ENCODE measurements at regions not wholly inside any gene's neighbourhood (a gene's known extent, or its start where the extent isn't known, plus 50 kb on each side); places are given as distances from the start of the nearest gene placed in this dataset.
A peak's percentile ranks its signal among the peaks of the same experiment; 100 is the strongest.

DNA sequence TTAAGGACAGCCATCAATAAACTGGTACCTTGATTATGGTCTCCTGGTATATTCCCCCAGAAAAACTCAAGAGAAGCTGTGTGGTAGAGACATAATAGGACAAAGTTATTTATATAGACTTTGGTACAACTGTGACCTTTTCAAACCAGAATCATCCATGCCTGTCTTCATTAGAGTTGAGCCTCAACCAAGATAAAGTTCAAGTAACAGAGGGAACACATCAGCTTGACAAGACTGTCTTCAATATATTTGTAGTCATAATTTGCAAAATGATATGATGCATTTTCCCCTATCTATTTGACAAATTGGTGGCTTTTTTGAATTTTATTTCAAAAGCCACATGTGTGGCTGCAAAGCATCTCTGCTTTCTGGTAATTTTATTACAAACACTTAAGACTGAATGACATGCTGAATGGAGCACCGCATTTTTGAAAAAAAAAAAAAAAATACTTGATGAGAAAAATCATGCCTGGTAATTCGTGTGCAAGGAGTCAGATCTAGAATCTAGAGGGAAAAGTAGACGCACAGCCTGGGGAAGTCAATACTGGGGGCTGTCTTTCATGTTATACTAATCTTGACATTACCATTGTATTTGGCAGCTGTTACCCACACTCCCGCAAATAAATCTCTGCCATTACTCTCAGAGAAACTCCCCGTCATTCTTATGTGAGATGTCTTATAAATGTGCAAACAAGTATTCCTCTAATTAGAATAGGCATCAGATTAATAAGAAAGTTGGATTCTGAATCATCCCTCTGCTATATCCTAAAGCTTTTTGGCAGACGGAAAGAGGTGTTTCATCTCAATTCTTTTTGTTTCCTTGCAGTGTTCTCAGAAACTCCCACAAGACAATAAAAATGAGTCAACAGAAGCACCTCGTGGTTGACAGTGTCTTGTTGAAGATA, 554.8 kb upstream of the CBLB start:
- no peak for ATAC-seq (ENCODE audit: insufficient number of reproducible peaks, low FRiP score, low read depth)
- H3K27ac ChIP-seq = no peak overlapping the region

GRCh38 chr3:106425026-106425425, 556.2 kb upstream of the CBLB start:
- no peak for ATAC-seq (ENCODE audit: insufficient number of reproducible peaks, low FRiP score, low read depth)
- no peak for TF ChIP-seq CTCF (IDR thresholded peaks at IDR 0.05)
- Histone ChIP-seq H3K4me1 (ENCODE audit: control insufficient read depth in 1 of 2, low read depth in 2 of 2) (peaks cover 0 to 8% of the 10 kb centered on the region in 2 donors), H3K36me3 (no peaks in the 10 kb centered on the region), H3K4me3 (no peak overlapping the region), H3K27ac (no peak overlapping the region), H3K27me3 (replicated peaks; ENCODE audit: insufficient read depth) (no peaks in the 10 kb centered on the region), H3K9me3 (no peaks in the 10 kb centered on the region)
- no peak for DNase-seq (ENCODE audit: low spot score)

More for the DNA sequence above, 554.8 kb upstream of the CBLB start:
- Histone ChIP-seq H3K4me3 (no peak overlapping the region), H3K4me1 (ENCODE audit: control insufficient read depth in 1 of 2, low read depth in 2 of 2) (peaks cover 0 to 2% of the 10 kb centered on the region in 2 donors), H3K27me3 (replicated peaks; ENCODE audit: insufficient read depth) (no peaks in the 10 kb centered on the region), H3K36me3 (no peaks in the 10 kb centered on the region), H3K9me3 (no peaks in the 10 kb centered on the region)
- no peak for DNase-seq (ENCODE audit: low spot score)
- TF ChIP-seq CTCF (IDR thresholded peaks at IDR 0.05) = no peak

- ATAC-seq (ENCODE audit: insufficient number of reproducible peaks, low FRiP score, low read depth) = no peak
- TF ChIP-seq CTCF (IDR thresholded peaks at IDR 0.05) = no peak
These were observed 557.1 kb upstream of the CBLB start for GRCh38 chr3:106425916-106426315.

GRCh38 chr3:106428565-106428994, 559.8 kb upstream of the CBLB start:
- no peak for DNase-seq (ENCODE audit: low spot score)

More at GRCh38 chr3:106425916-106426315, 557.1 kb upstream of the CBLB start:
- no peak overlapping the region for H3K4me3 ChIP-seq
- no peak overlapping the region for H3K27ac ChIP-seq
- no peak for DNase-seq (ENCODE audit: low spot score)
- no peaks in the 10 kb centered on the region for H3K36me3 ChIP-seq
- peaks cover 0 to 8% of the 10 kb centered on the region in 2 donors for H3K4me1 ChIP-seq (ENCODE audit: control insufficient read depth in 1 of 2, low read depth in 2 of 2)
- H3K27me3 ChIP-seq (replicated peaks; ENCODE audit: insufficient read depth) = no peaks in the 10 kb centered on the region
- H3K9me3 ChIP-seq = no peaks in the 10 kb centered on the region

More at GRCh38 chr3:106428565-106428994, 559.8 kb upstream of the CBLB start:
- Histone ChIP-seq H3K4me3 (no peak overlapping the region), H3K27me3 (replicated peaks; ENCODE audit: insufficient read depth) (no peaks in the 10 kb centered on the region), H3K9me3 (no peaks in the 10 kb centered on the region), H3K4me1 (ENCODE audit: control insufficient read depth in 1 of 2, low read depth in 2 of 2) (peaks cover 0 to 8% of the 10 kb centered on the region in 2 donors), H3K36me3 (no peaks in the 10 kb centered on the region), H3K27ac (no peak overlapping the region)
- no peak for TF ChIP-seq CTCF (IDR thresholded peaks at IDR 0.05)
- ATAC-seq (ENCODE audit: insufficient number of reproducible peaks, low FRiP score, low read depth) = peak; percentile 95
